ENCODE measurements at regions not wholly inside any gene's neighbourhood (a gene's known extent, or its start where the extent isn't known, plus 50 kb on each side); places are given as distances from the start of the nearest gene placed in this dataset.
A peak's percentile ranks its signal among the peaks of the same experiment; 100 is the strongest.
"Not testable (repeated sequence)": the region's sequence is repeated elsewhere in the genome, so short reads cannot be mapped to it uniquely, and the experiment has no call there.

- DNase-seq (ENCODE audit: low read depth in 2 of 2), result no peak
Measured at GRCh38 chr2:146984014-146984413, 860.8 kb upstream of the ACVR2A start.

GRCh38 chr2:146982393-146982846, 862.4 kb upstream of the ACVR2A start:
- no peak for DNase-seq (ENCODE audit: low read depth in 2 of 2)

- DNase-seq (ENCODE audit: low read depth in 2 of 2), result no peak
Measured at GRCh38 chr2:146981921-146982320, 862.9 kb upstream of the ACVR2A start.

- DNase-seq (ENCODE audit: low read depth in 2 of 2), result no peak
Measured at GRCh38 chr2:146979746-146980145, 865.1 kb upstream of the ACVR2A start.

GRCh38 chr2:146978577-146979555, 866.0 kb upstream of the ACVR2A start:
- DNase-seq (ENCODE audit: low read depth in 2 of 2), result no peak

- not testable (repeated sequence) for DNase-seq (ENCODE audit: low read depth in 2 of 2)
Measured at GRCh38 chr2:146970981-146971380, 873.8 kb upstream of the ACVR2A start.

- not testable (repeated sequence) for DNase-seq (ENCODE audit: low read depth in 2 of 2)
Measured at GRCh38 chr2:146969703-146970102, 875.1 kb upstream of the ACVR2A start.

GRCh38 chr2:146964494-146964893, 880.3 kb upstream of the ACVR2A start:
- no peak for DNase-seq (ENCODE audit: low read depth in 2 of 2)

- DNase-seq (ENCODE audit: low read depth in 2 of 2), result no peak
Measured at GRCh38 chr2:146954544-146954943, 890.3 kb upstream of the ACVR2A start.

- DNase-seq (ENCODE audit: low read depth in 2 of 2), result no peak
Measured at GRCh38 chr2:146952696-146953095, 892.1 kb upstream of the ACVR2A start.

GRCh38 chr2:146950911-146951310, 893.9 kb upstream of the ACVR2A start:
- no peak for DNase-seq (ENCODE audit: low read depth in 2 of 2)

- no peak for DNase-seq (ENCODE audit: low read depth in 2 of 2)
Measured at GRCh38 chr2:146950361-146950760, 894.5 kb upstream of the ACVR2A start.

GRCh38 chr2:146949400-146949799, 895.4 kb upstream of the ACVR2A start:
- no peak for DNase-seq (ENCODE audit: low read depth in 2 of 2)

- no peak for DNase-seq (ENCODE audit: low read depth in 2 of 2)
Measured at GRCh38 chr2:146944601-146945000, 900.2 kb upstream of the ACVR2A start.

- DNase-seq (ENCODE audit: low read depth in 2 of 2), result peak in 1 of 2 donors; percentile 17
Measured at GRCh38 chr2:146939991-146940685, 904.7 kb upstream of the ACVR2A start.

- no peak for DNase-seq (ENCODE audit: low read depth in 2 of 2)
Measured at GRCh38 chr2:146934921-146935320, 909.9 kb upstream of the ACVR2A start.

- DNase-seq (ENCODE audit: low read depth in 2 of 2), result no peak
Measured at GRCh38 chr2:146931109-146931508, 913.7 kb upstream of the ACVR2A start.

- DNase-seq (ENCODE audit: low read depth in 2 of 2), result peak; percentile 14 to 68
Measured at GRCh38 chr2:146927080-146927711, 917.6 kb upstream of the ACVR2A start.

- DNase-seq (ENCODE audit: low read depth in 2 of 2), result no peak
Measured at GRCh38 chr2:146918280-146918679, 926.5 kb upstream of the ACVR2A start.

- no peak for DNase-seq (ENCODE audit: low read depth in 2 of 2)
Measured at GRCh38 chr2:146917431-146918042, 927.3 kb upstream of the ACVR2A start.

- no peak for DNase-seq (ENCODE audit: low read depth in 2 of 2)
Measured at GRCh38 chr2:146916914-146917313, 927.9 kb upstream of the ACVR2A start.

- DNase-seq (ENCODE audit: low read depth in 2 of 2), result no peak
Measured at GRCh38 chr2:146913476-146913875, 931.4 kb upstream of the ACVR2A start.

All from dermis microvascular lymphatic vessel endothelial cell (primary cell).